IMR-90 (cell line): ENCODE measurements at regions not wholly inside any gene's neighbourhood (a gene's known extent, or its start where the extent isn't known, plus 50 kb on each side); places are given as distances from the start of the nearest gene placed in this dataset.

ENCODE experiments used
- ATAC-seq: fragments of 200-7000 bp; cut with Tn5 transposase; 2 replicates; pipeline ENCODE4 v1.9.1; 2020; ENCODE audit warnings: low read depth, mild to moderate bottlenecking, moderate library complexity
- BruUV-seq: library from RNA; stranded (reverse); fragments of 400-500 nt; replicated peaks from 2 replicates; lab custom pipeline; 2021; lab: Mats Ljungman, UMichigan
- CTCF ChIA-PET: fragments of 300-600 bp; formaldehyde crosslinking; extraction: SDS; loops from one replicate; lab custom pipeline; 2021; ENCODE audit warnings: antibody characterized with exemption; lab: Yijun Ruan, JAX
- POLR2A ChIA-PET: fragments of 300-600 bp; sonication (Branson Sonifier 250); formaldehyde crosslinking; loops from one replicate; lab custom pipeline; 2022; ENCODE audit warnings: antibody characterized with exemption; ENCODE audit not compliant: unreplicated experiment; lab: Charles Lee
- DNase-seq: peaks from one replicate; pipeline ENCODE4 v3.0.0; 2013
- H2AFZ ChIP-seq: replicated peaks from 2 replicates; pipeline ENCODE3; 2013; ENCODE audit warnings: low read length, mild to moderate bottlenecking; ENCODE audit not compliant: poor library complexity
- H2AK5ac ChIP-seq: 2 replicates; pipeline ENCODE4 v1.6.1; 2013; ENCODE audit warnings: low read depth, low read length, inconsistent platforms
- H2AK9ac ChIP-seq: replicated peaks from 2 replicates; pipeline ENCODE3; 2013; ENCODE audit warnings: mild to moderate bottlenecking, low read depth, low read length, moderate library complexity; ENCODE audit not compliant: poor library complexity
- H2BK120ac ChIP-seq: 2 replicates; pipeline ENCODE4 v1.6.1; 2013; ENCODE audit warnings: low read depth, low read length, inconsistent platforms
- H2BK15ac ChIP-seq: 3 replicates; pipeline ENCODE4 v1.6.1; 2013; ENCODE audit warnings: low read depth, low read length, inconsistent platforms
- H2BK20ac ChIP-seq: 2 replicates; pipeline ENCODE4 v1.6.1; 2013; ENCODE audit warnings: low read depth, mild to moderate bottlenecking, inconsistent platforms, low read length, moderate library complexity
- H2BK5ac ChIP-seq: 2 replicates; pipeline ENCODE4 v1.6.1; 2013; ENCODE audit warnings: mild to moderate bottlenecking, low read depth, low read length, inconsistent platforms; ENCODE audit not compliant: poor library complexity, severe bottlenecking
- H3K14ac ChIP-seq: replicated peaks from 2 replicates; pipeline ENCODE4 v1.6.1; 2013; ENCODE audit warnings: low read depth, low read length, inconsistent platforms
- H3K18ac ChIP-seq: 2 replicates; pipeline ENCODE4 v1.6.1; 2013; ENCODE audit warnings: low read depth, low read length, control low read depth
- H3K23ac ChIP-seq: 2 replicates; pipeline ENCODE4 v1.6.1; 2013; ENCODE audit warnings: low read depth, low read length, inconsistent platforms
- H3K27ac ChIP-seq: 2 replicates; pipeline ENCODE4 v1.5.1; 2013; ENCODE audit warnings: mild to moderate bottlenecking, control low read depth, low read length; ENCODE audit not compliant: insufficient read depth
- H3K27me3 ChIP-seq: 2 replicates; pipeline ENCODE4 v1.6.1; 2013; ENCODE audit warnings: low read length; ENCODE audit not compliant: control insufficient read depth, insufficient read depth
- H3K36me3 ChIP-seq: 2 replicates; pipeline ENCODE4 v1.6.1; 2013; ENCODE audit warnings: low read length, mixed read lengths; ENCODE audit not compliant: control insufficient read depth, insufficient read depth
- H3K4ac ChIP-seq: 2 replicates; pipeline ENCODE4 v1.6.1; 2013; ENCODE audit warnings: low read depth, low read length, inconsistent platforms
- H3K4me1 ChIP-seq: 2 replicates; pipeline ENCODE4 v1.6.1; 2013; ENCODE audit warnings: low read length, mixed read lengths; ENCODE audit not compliant: control insufficient read depth, insufficient read depth
- H3K4me2 ChIP-seq: 2 replicates; pipeline ENCODE4 v1.6.1; 2013; ENCODE audit warnings: low read depth, mild to moderate bottlenecking, control low read depth, low read length, moderate library complexity
- H3K4me3 ChIP-seq: 2 replicates; pipeline ENCODE4 v1.5.1; 2013; ENCODE audit warnings: low read depth, mild to moderate bottlenecking, control low read depth, low read length, moderate library complexity; ENCODE audit not compliant: insufficient read depth
- H3K56ac ChIP-seq: 2 replicates; pipeline ENCODE4 v1.6.1; 2013; ENCODE audit warnings: low read length, inconsistent platforms; ENCODE audit not compliant: insufficient read depth; ENCODE audit errors: extremely low read depth
- H3K79me1 ChIP-seq, 2 experiments: 2 replicates each; pipeline ENCODE4 v1.6.1; 2013; ENCODE audit warnings: low read length in 2 of 2, inconsistent platforms in 1 of 2, low read depth in 1 of 2
- H3K9ac ChIP-seq: 2 replicates; pipeline ENCODE4 v1.6.1; 2013; ENCODE audit warnings: low read depth, low read length, control low read depth
- H3K9me1 ChIP-seq: 2 replicates; pipeline ENCODE4 v1.6.1; 2013; ENCODE audit warnings: low read length, inconsistent platforms; ENCODE audit not compliant: insufficient read depth
- H3K9me3 ChIP-seq: 2 replicates; pipeline ENCODE4 v1.6.1; 2013; ENCODE audit warnings: low read length; ENCODE audit not compliant: control insufficient read depth, insufficient read depth
- H4K20me1 ChIP-seq: 2 replicates; pipeline ENCODE4 v1.6.1; 2013; ENCODE audit warnings: low read length, inconsistent platforms; ENCODE audit not compliant: insufficient read depth
- H4K5ac ChIP-seq: 2 replicates; pipeline ENCODE4 v1.6.1; 2013; ENCODE audit warnings: mild to moderate bottlenecking, low read depth, low read length, control low read depth
- H4K8ac ChIP-seq, 2 experiments: 2 replicates each; pipeline ENCODE4 v1.6.1; 2013; ENCODE audit warnings: low read depth in 2 of 2, low read length in 2 of 2, control low read depth in 1 of 2, inconsistent platforms in 1 of 2
- H4K91ac ChIP-seq: 2 replicates; pipeline ENCODE4 v1.6.1; 2013; ENCODE audit warnings: low read depth, low read length, inconsistent platforms; ENCODE audit not compliant: insufficient read depth
- BHLHE40 ChIP-seq: fragments of 150-350 bp; IDR thresholded peaks from 2 replicates; pipeline ENCODE4 v1.6.1; 2016; ENCODE audit warnings: mild to moderate bottlenecking, low read depth, low read length
- CEBPB ChIP-seq: IDR thresholded peaks from 2 replicates; pipeline ENCODE4 v1.6.1; 2012; ENCODE audit warnings: low read depth, low read length, improper control_type of control experiment
- CHD1 ChIP-seq: IDR thresholded peaks from 2 replicates; pipeline ENCODE4 v1.6.1; 2012; ENCODE audit warnings: low read depth, low read length, improper control_type of control experiment
- FOS ChIP-seq: fragments of 150-350 bp; IDR thresholded peaks from 2 replicates; pipeline ENCODE4 v1.6.1; 2016; ENCODE audit warnings: low read depth, low read length
- MAFK ChIP-seq: IDR thresholded peaks from 2 replicates; pipeline ENCODE4 v1.6.1; 2012; ENCODE audit warnings: low read depth, low read length, improper control_type of control experiment
- MAZ ChIP-seq: IDR thresholded peaks from 2 replicates; pipeline ENCODE4 v1.6.1; 2012; ENCODE audit warnings: low read depth, mild to moderate bottlenecking, low read length, improper control_type of control experiment, moderate library complexity, borderline replicate concordance
- MXI1 ChIP-seq: IDR thresholded peaks from 2 replicates; pipeline ENCODE4 v1.6.1; 2012; ENCODE audit warnings: low read depth, mild to moderate bottlenecking, low read length, moderate library complexity, borderline replicate concordance
- NFE2L2 ChIP-seq: fragments of 150-350 bp; IDR thresholded peaks from 2 replicates; pipeline ENCODE4 v1.6.1; 2016; ENCODE audit warnings: low read depth, mild to moderate bottlenecking, low read length
- POLR2A ChIP-seq: IDR thresholded peaks from 2 replicates; pipeline ENCODE4 v1.6.1; 2012; ENCODE audit warnings: mild to moderate bottlenecking, low read depth, low read length
- RAD21 ChIP-seq: IDR thresholded peaks from 2 replicates; pipeline ENCODE4 v1.6.1; 2012; ENCODE audit warnings: low read length, improper control_type of control experiment
- RCOR1 ChIP-seq: IDR thresholded peaks from 2 replicates; pipeline ENCODE4 v1.6.1; 2012; ENCODE audit warnings: mild to moderate bottlenecking, low read length, improper control_type of control experiment; ENCODE audit not compliant: insufficient replicate concordance
- RFX5 ChIP-seq: IDR thresholded peaks from 2 replicates; pipeline ENCODE4 v1.8.0; 2012; ENCODE audit warnings: low read depth, mild to moderate bottlenecking, low read length, moderate library complexity
- SMC3 ChIP-seq: fragments of 150-350 bp; IDR thresholded peaks from 2 replicates; pipeline ENCODE4 v1.6.1; 2016; ENCODE audit warnings: low read depth, mild to moderate bottlenecking, antibody characterized with exemption, low read length, moderate library complexity
- WGBS, 2 experiments: methylation state at CpG; one replicate each; pipeline versions ENCODE4 v1.1.5 to v1.1.7; 2013; ENCODE audit warnings: missing lambda C conversion rate in 2 of 2; ENCODE audit not compliant: insufficient read length in 1 of 2; ENCODE audit errors: extremely low coverage in 2 of 2; 5-methylcytosine and 5-hydroxymethylcytosine counted together
- dilution Hi-C: fragments of 300-500 bp; cut with HindIII; formaldehyde crosslinking; loops from one replicate; pipeline ENCODE4 v1.14.3; 2018; ENCODE audit warnings: low sequenced_read_pairs; ENCODE audit not compliant: unreplicated experiment
- in situ Hi-C: fragments of 300-500 bp; cut with MboI; formaldehyde crosslinking; loops from 3 replicates; pipeline ENCODE4 v1.14.3; 2019; ENCODE audit warnings: low sequenced_read_pairs, inconsistent platforms, mixed read lengths
- intact Hi-C: fragments of 100-400 bp; cut with micrococcal nuclease; formaldehyde crosslinking; loops from 2 replicates; pipeline ENCODE4 v1.10.0; 2022
- TF ChIP-seq, protein P1 (sequence below): fragments of 150-350 bp; IDR thresholded peaks from 2 replicates; pipeline ENCODE4 v1.6.1; 2016; ENCODE audit warnings: low read depth, mild to moderate bottlenecking, low read length, moderate library complexity, borderline replicate concordance
- TF ChIP-seq, protein P2 (sequence below): fragments of 150-350 bp; IDR thresholded peaks from 2 replicates; pipeline ENCODE4 v1.6.1; 2017; ENCODE audit warnings: mild to moderate bottlenecking, antibody characterized with exemption, low read length, low read depth
- TF ChIP-seq, protein P3 (sequence below): conservative IDR thresholded peaks from 2 replicates; pipeline ENCODE4 v1.5.1; 2012; ENCODE audit warnings: mild to moderate bottlenecking, low read depth, low read length, improper control_type of control experiment

DNA sequence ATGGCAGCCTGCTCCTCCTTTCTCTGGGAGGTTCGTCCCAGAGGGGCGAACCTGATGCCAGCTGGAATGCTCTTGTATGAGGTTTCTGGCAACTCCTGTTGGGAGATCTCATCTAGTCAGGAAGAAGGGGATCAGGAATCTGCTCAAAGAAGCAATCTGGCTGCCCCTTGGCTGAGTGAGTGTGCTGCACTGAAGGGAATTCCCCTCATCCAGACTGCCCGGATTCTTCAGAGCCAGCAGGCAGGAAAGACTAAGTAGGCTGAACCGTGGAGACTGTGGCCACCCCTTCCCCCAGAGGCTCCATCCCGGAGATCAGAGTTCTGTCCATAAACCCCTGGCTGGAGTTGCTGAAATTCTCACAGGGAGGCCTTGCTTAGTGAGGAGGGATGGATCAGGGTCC is 476.0 kb downstream of the CSNK1G3 start:
- no peaks in the 10 kb centered on the region for H3K9me1 ChIP-seq
- no peak for TF ChIP-seq RFX5
- no peak for TF ChIP-seq RAD21
- no peak for TF ChIP-seq RCOR1
- TF ChIP-seq FOS = no peak
- TF ChIP-seq POLR2A = no peak
- TF ChIP-seq, protein P1, sequence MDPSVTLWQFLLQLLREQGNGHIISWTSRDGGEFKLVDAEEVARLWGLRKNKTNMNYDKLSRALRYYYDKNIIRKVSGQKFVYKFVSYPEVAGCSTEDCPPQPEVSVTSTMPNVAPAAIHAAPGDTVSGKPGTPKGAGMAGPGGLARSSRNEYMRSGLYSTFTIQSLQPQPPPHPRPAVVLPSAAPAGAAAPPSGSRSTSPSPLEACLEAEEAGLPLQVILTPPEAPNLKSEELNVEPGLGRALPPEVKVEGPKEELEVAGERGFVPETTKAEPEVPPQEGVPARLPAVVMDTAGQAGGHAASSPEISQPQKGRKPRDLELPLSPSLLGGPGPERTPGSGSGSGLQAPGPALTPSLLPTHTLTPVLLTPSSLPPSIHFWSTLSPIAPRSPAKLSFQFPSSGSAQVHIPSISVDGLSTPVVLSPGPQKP = no peak
- TF ChIP-seq CHD1 = no peak
- no peak for TF ChIP-seq MAZ
- TF ChIP-seq, protein P2, sequence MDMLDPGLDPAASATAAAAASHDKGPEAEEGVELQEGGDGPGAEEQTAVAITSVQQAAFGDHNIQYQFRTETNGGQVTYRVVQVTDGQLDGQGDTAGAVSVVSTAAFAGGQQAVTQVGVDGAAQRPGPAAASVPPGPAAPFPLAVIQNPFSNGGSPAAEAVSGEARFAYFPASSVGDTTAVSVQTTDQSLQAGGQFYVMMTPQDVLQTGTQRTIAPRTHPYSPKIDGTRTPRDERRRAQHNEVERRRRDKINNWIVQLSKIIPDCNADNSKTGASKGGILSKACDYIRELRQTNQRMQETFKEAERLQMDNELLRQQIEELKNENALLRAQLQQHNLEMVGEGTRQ = no peak
- TF ChIP-seq MAFK = no peak
- TF ChIP-seq, protein P3, sequence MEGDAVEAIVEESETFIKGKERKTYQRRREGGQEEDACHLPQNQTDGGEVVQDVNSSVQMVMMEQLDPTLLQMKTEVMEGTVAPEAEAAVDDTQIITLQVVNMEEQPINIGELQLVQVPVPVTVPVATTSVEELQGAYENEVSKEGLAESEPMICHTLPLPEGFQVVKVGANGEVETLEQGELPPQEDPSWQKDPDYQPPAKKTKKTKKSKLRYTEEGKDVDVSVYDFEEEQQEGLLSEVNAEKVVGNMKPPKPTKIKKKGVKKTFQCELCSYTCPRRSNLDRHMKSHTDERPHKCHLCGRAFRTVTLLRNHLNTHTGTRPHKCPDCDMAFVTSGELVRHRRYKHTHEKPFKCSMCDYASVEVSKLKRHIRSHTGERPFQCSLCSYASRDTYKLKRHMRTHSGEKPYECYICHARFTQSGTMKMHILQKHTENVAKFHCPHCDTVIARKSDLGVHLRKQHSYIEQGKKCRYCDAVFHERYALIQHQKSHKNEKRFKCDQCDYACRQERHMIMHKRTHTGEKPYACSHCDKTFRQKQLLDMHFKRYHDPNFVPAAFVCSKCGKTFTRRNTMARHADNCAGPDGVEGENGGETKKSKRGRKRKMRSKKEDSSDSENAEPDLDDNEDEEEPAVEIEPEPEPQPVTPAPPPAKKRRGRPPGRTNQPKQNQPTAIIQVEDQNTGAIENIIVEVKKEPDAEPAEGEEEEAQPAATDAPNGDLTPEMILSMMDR = no peak
- no peak for TF ChIP-seq CEBPB
- TF ChIP-seq MXI1 = no peak
- no peak for TF ChIP-seq NFE2L2
- TF ChIP-seq SMC3 = no peak
- TF ChIP-seq BHLHE40 = no peak

More for the DNA sequence above, 476.0 kb downstream of the CSNK1G3 start:
- Histone ChIP-seq H4K20me1 (no peaks in the 10 kb centered on the region), H3K4me1 (no peaks in the 10 kb centered on the region), H3K36me3 (no peaks in the 10 kb centered on the region), H2AFZ (no peak overlapping the region), H3K18ac (no peak overlapping the region), H3K4ac (no peak overlapping the region), H3K23ac (no peak overlapping the region), H2AK5ac (no peak overlapping the region), H3K27ac (no peak overlapping the region), H3K4me3 (no peak overlapping the region), H3K56ac (no peak overlapping the region), H3K9me3 (no peaks in the 10 kb centered on the region), H3K79me1 (no peaks in the 10 kb centered on the region), H3K27me3 (no peaks in the 10 kb centered on the region), H2AK9ac (no peak overlapping the region), H2BK15ac (no peak overlapping the region), H4K91ac (no peak overlapping the region), H2BK120ac (no peak overlapping the region), H3K14ac (no peak overlapping the region), H2BK5ac (no peak overlapping the region), H2BK20ac (no peak overlapping the region), H4K8ac (no peak overlapping the region), H3K9ac (no peak overlapping the region), H3K4me2 (no peak overlapping the region), H4K5ac (no peak overlapping the region)
- CTCF ChIA-PET = no interaction called here
- DNase-seq = no peak
- POLR2A ChIA-PET = no interaction called here
- no CpG with 5 or more reads among the region's 5 CpGs for WGBS, 2 experiments
- no peak for ATAC-seq
- intact Hi-C loops = no loop called here
- in situ Hi-C loops = no loop called here
- no TSS peak for BruUV-seq
- dilution Hi-C loops = no loop called here
